Neuronal stem cell (in vitro differentiated cells): ENCODE measurements at regions not wholly inside any gene's neighbourhood (a gene's known extent, or its start where the extent isn't known, plus 50 kb on each side); places are given as distances from the start of the nearest gene placed in this dataset.

Source experiments
- DNase-seq: peaks from one replicate; pipeline ENCODE4 v3.0.0-alpha.2; 2013; ENCODE audit warnings: low spot score
- H2AFZ ChIP-seq: one replicate; pipeline ENCODE4 v1.6.1; 2013; ENCODE audit warnings: mild to moderate bottlenecking, low read length, inconsistent platforms
- H2AK5ac ChIP-seq: 2 replicates; pipeline ENCODE4 v1.6.1; 2013; ENCODE audit warnings: low read depth, mild to moderate bottlenecking, inconsistent platforms, low read length, moderate library complexity, mixed read lengths
- H2BK120ac ChIP-seq: 2 replicates; pipeline ENCODE4 v1.6.1; 2013; ENCODE audit warnings: low read depth, mild to moderate bottlenecking, inconsistent platforms, low read length, moderate library complexity, mixed read lengths
- H2BK12ac ChIP-seq: one replicate; pipeline ENCODE4 v1.6.1; 2013; ENCODE audit warnings: low read length, inconsistent platforms
- H2BK15ac ChIP-seq: 2 replicates; pipeline ENCODE4 v1.6.1; 2013; ENCODE audit warnings: mild to moderate bottlenecking, low read length, inconsistent platforms, mixed read lengths
- H2BK5ac ChIP-seq: one replicate; pipeline ENCODE4 v1.6.1; 2013; ENCODE audit warnings: inconsistent platforms, mild to moderate bottlenecking, low read length, moderate library complexity
- H3K14ac ChIP-seq: one replicate; pipeline ENCODE4 v1.6.1; 2013; ENCODE audit warnings: low read length, inconsistent platforms
- H3K18ac ChIP-seq: 2 replicates; pipeline ENCODE4 v1.6.1; 2013; ENCODE audit warnings: low read length, inconsistent platforms
- H3K23ac ChIP-seq: 2 replicates; pipeline ENCODE4 v1.6.1; 2013; ENCODE audit warnings: low read depth, mild to moderate bottlenecking, mixed read lengths, low read length, inconsistent platforms; ENCODE audit not compliant: poor library complexity
- H3K27ac ChIP-seq: replicated peaks from 3 replicates; pipeline ENCODE4 v1.5.1; 2013; ENCODE audit warnings: low read length, inconsistent platforms
- H3K27me3 ChIP-seq, 3 experiments: 2 replicates each; pipeline ENCODE4 v1.6.1; 2013; ENCODE audit warnings: low read length in 3 of 3, mild to moderate bottlenecking in 2 of 3, inconsistent platforms in 1 of 3, low read depth in 1 of 3, mixed read lengths in 1 of 3, moderate library complexity in 1 of 3; ENCODE audit not compliant: control insufficient read depth in 3 of 3, insufficient read depth in 3 of 3
- H3K36me3 ChIP-seq, 2 donors: replicated peaks in 1 of 2; 2 replicates each; pipeline ENCODE4 v1.6.1; 2013; ENCODE audit warnings: low read length in 2 of 2; ENCODE audit not compliant: control insufficient read depth in 2 of 2, insufficient read depth in 2 of 2
- H3K4ac ChIP-seq: 2 replicates; pipeline ENCODE4 v1.6.1; 2013; ENCODE audit warnings: inconsistent platforms, mild to moderate bottlenecking, low read length, moderate library complexity
- H3K4me1 ChIP-seq, 2 donors: 1 replicate in 1 of 2; 2 replicates in 1 of 2; pipeline ENCODE4 v1.6.1; 2013; ENCODE audit warnings: low read length in 2 of 2, low read depth in 1 of 2; ENCODE audit not compliant: control insufficient read depth in 2 of 2, insufficient read depth in 1 of 2
- H3K4me2 ChIP-seq: one replicate; pipeline ENCODE4 v1.6.1; 2013; ENCODE audit warnings: mild to moderate bottlenecking, low read length, inconsistent platforms; ENCODE audit not compliant: insufficient read depth, poor library complexity, severe bottlenecking
- H3K4me3 ChIP-seq, 2 donors: 2 replicates each; pipeline ENCODE4 v1.5.1; 2013; ENCODE audit warnings: low read length in 2 of 2, mild to moderate bottlenecking in 2 of 2, inconsistent platforms in 1 of 2, moderate library complexity in 1 of 2
- H3K79me1 ChIP-seq: one replicate; pipeline ENCODE4 v1.6.1; 2013; ENCODE audit warnings: low read depth, mild to moderate bottlenecking, inconsistent platforms, low read length, moderate library complexity
- H3K9ac ChIP-seq: one replicate; pipeline ENCODE4 v1.6.1; 2013; ENCODE audit warnings: mild to moderate bottlenecking, low read depth, low read length, inconsistent platforms; ENCODE audit not compliant: poor library complexity
- H3K9me3 ChIP-seq, 2 donors: replicated peaks in 1 of 2; 2 replicates each; pipeline versions ENCODE3 to v1.6.1; 2013; ENCODE audit warnings: low read length in 2 of 2, mild to moderate bottlenecking in 2 of 2, inconsistent platforms in 1 of 2, low read depth in 1 of 2, mixed read lengths in 1 of 2, moderate library complexity in 1 of 2; ENCODE audit not compliant: control insufficient read depth in 2 of 2, insufficient read depth in 1 of 2
- H4K8ac ChIP-seq: one replicate; pipeline ENCODE4 v1.6.1; 2013; ENCODE audit warnings: low read depth, mild to moderate bottlenecking, inconsistent platforms, low read length, moderate library complexity
- H4K91ac ChIP-seq: one replicate; pipeline ENCODE4 v1.6.1; 2013; ENCODE audit warnings: low read length, low read depth, mild to moderate bottlenecking, inconsistent platforms; ENCODE audit not compliant: poor library complexity
- WGBS, 2 donors: extraction: QIAGEN DNeasy Blood & Tissue Kit; methylation state at CpG; one replicate each; pipeline ENCODE4 v1.1.7; 2013; ENCODE audit warnings: missing lambda C conversion rate in 2 of 2, mixed read lengths in 1 of 2; ENCODE audit not compliant: insufficient read length in 2 of 2, insufficient replicate concordance in 1 of 2; ENCODE audit errors: extremely low coverage in 2 of 2; 5-methylcytosine and 5-hydroxymethylcytosine counted together

GRCh38 chr12:42742716-42743115 is 153.2 kb upstream of the PRICKLE1 start:
- DNase-seq, result no peak
- WGBS, 2 donors, result no CpG with 5 or more reads among the region's 5 CpGs
- H3K27me3 ChIP-seq, result no peaks in the 10 kb centered on the region

GRCh38 chr12:42741771-42742510 is 152.4 kb upstream of the PRICKLE1 start:
- Histone ChIP-seq H4K8ac (no peak overlapping the region), H2BK120ac (no peak overlapping the region), H4K91ac (no peak overlapping the region), H3K79me1 (no peaks in the 10 kb centered on the region), H3K4ac (no peak overlapping the region), H3K27me3 (no peaks in the 10 kb centered on the region), H2BK15ac (no peak overlapping the region), H3K4me3 (no peak overlapping the region), H3K9ac (no peak overlapping the region), H3K9me3 (peaks cover 5 to 11% of the 10 kb centered on the region in 2 donors), H3K4me2 (no peak overlapping the region), H2BK12ac (no peak overlapping the region), H2AK5ac (no peak overlapping the region), H3K23ac (no peak overlapping the region), H2BK5ac (no peak overlapping the region), H2AFZ (no peak overlapping the region), H3K18ac (no peak overlapping the region), H3K4me1 (peaks cover 0 to 2% of the 10 kb centered on the region in 2 donors), H3K36me3 (no peaks in the 10 kb centered on the region), H3K14ac (no peak overlapping the region), H3K27ac (no peak overlapping the region)
- WGBS, 2 donors, result no CpG with 5 or more reads among the region's 7 CpGs
- no peak for DNase-seq

More at GRCh38 chr12:42742716-42743115, 153.2 kb upstream of the PRICKLE1 start:
- no peak overlapping the region for H2BK12ac ChIP-seq
- no peak overlapping the region for H2BK5ac ChIP-seq
- no peak overlapping the region for H3K23ac ChIP-seq
- H3K14ac ChIP-seq, result no peak overlapping the region
- no peaks in the 10 kb centered on the region for H3K79me1 ChIP-seq
- H3K36me3 ChIP-seq, result no peaks in the 10 kb centered on the region
- H2BK120ac ChIP-seq, result no peak overlapping the region
- no peak overlapping the region for H3K27ac ChIP-seq
- no peak overlapping the region for H2AFZ ChIP-seq
- no peak overlapping the region for H2BK15ac ChIP-seq
- no peak overlapping the region for H3K4me2 ChIP-seq
- H4K91ac ChIP-seq, result no peak overlapping the region
- peaks cover 5 to 11% of the 10 kb centered on the region in 2 donors for H3K9me3 ChIP-seq
- H3K4me3 ChIP-seq, result no peak overlapping the region
- H2AK5ac ChIP-seq, result no peak overlapping the region
- no peak overlapping the region for H3K18ac ChIP-seq
- no peak overlapping the region for H4K8ac ChIP-seq
- H3K9ac ChIP-seq, result no peak overlapping the region
- no peak overlapping the region for H3K4ac ChIP-seq
- peaks cover 0 to 2% of the 10 kb centered on the region in 2 donors for H3K4me1 ChIP-seq

GRCh38 chr12:42741091-42741490 is 151.5 kb upstream of the PRICKLE1 start:
- H3K4me2 ChIP-seq, result no peak overlapping the region
- no peak overlapping the region for H2BK5ac ChIP-seq
- H4K91ac ChIP-seq, result no peak overlapping the region
- H3K14ac ChIP-seq, result no peak overlapping the region
- no peak overlapping the region for H2AK5ac ChIP-seq
- H3K18ac ChIP-seq, result no peak overlapping the region
- no peak overlapping the region for H2BK120ac ChIP-seq
- no peak for DNase-seq
- no CpG with 5 or more reads among the region's 2 CpGs for WGBS, 2 donors
- no peak overlapping the region for H3K4me3 ChIP-seq
- H3K4me1 ChIP-seq, result peaks cover 0 to 2% of the 10 kb centered on the region in 2 donors
- H3K23ac ChIP-seq, result no peak overlapping the region
- no peaks in the 10 kb centered on the region for H3K36me3 ChIP-seq
- H2BK15ac ChIP-seq, result no peak overlapping the region
- H3K27ac ChIP-seq, result no peak overlapping the region
- H3K9ac ChIP-seq, result no peak overlapping the region
- no peaks in the 10 kb centered on the region for H3K27me3 ChIP-seq
- H2BK12ac ChIP-seq, result no peak overlapping the region
- no peaks in the 10 kb centered on the region for H3K79me1 ChIP-seq
- no peak overlapping the region for H2AFZ ChIP-seq
- no peak overlapping the region for H4K8ac ChIP-seq
- no peak overlapping the region for H3K4ac ChIP-seq
- peaks cover 0 to 5% of the 10 kb centered on the region in 2 donors for H3K9me3 ChIP-seq

GRCh38 chr12:42737398-42737797 is 147.9 kb upstream of the PRICKLE1 start:
- no peak overlapping the region for H3K23ac ChIP-seq
- H3K18ac ChIP-seq, result no peak overlapping the region
- no peak overlapping the region for H3K4me2 ChIP-seq
- no peak overlapping the region for H3K9ac ChIP-seq
- H3K9me3 ChIP-seq, result no peaks in the 10 kb centered on the region
- H2AFZ ChIP-seq, result no peak overlapping the region
- H4K91ac ChIP-seq, result no peak overlapping the region
- DNase-seq, result no peak
- WGBS, 2 donors, result no CpG with 5 or more reads among the region's 3 CpGs
- H3K79me1 ChIP-seq, result no peaks in the 10 kb centered on the region
- no peak overlapping the region for H2BK15ac ChIP-seq
- no peak overlapping the region for H2BK12ac ChIP-seq
- no peak overlapping the region for H3K27ac ChIP-seq
- no peak overlapping the region for H3K14ac ChIP-seq
- H3K4me1 ChIP-seq, result no peaks in the 10 kb centered on the region
- H3K36me3 ChIP-seq, result no peaks in the 10 kb centered on the region
- no peak overlapping the region for H2BK120ac ChIP-seq
- no peak overlapping the region for H3K4me3 ChIP-seq
- no peak overlapping the region for H3K4ac ChIP-seq
- no peak overlapping the region for H2BK5ac ChIP-seq
- no peak overlapping the region for H4K8ac ChIP-seq
- H3K27me3 ChIP-seq, result no peaks in the 10 kb centered on the region
- no peak overlapping the region for H2AK5ac ChIP-seq
